COLO829 (cell line): ENCODE measurements at regions not wholly inside any gene's neighbourhood (a gene's known extent, or its start where the extent isn't known, plus 50 kb on each side); places are given as distances from the start of the nearest gene placed in this dataset.

Source experiments
- DNase-seq: peaks from one replicate; pipeline ENCODE4 v3.0.0; 2012; ENCODE audit warnings: low spot score

- no peak for DNase-seq
Observed at GRCh38 chr1:54497338-54497737, 50.7 kb upstream of the ACOT11 start.

GRCh38 chr1:54495954-54496353 is 52.1 kb upstream of the ACOT11 start:
- no peak for DNase-seq

- no peak for DNase-seq
Observed at GRCh38 chr1:54493608-54494007, 54.4 kb upstream of the ACOT11 start.

DNA sequence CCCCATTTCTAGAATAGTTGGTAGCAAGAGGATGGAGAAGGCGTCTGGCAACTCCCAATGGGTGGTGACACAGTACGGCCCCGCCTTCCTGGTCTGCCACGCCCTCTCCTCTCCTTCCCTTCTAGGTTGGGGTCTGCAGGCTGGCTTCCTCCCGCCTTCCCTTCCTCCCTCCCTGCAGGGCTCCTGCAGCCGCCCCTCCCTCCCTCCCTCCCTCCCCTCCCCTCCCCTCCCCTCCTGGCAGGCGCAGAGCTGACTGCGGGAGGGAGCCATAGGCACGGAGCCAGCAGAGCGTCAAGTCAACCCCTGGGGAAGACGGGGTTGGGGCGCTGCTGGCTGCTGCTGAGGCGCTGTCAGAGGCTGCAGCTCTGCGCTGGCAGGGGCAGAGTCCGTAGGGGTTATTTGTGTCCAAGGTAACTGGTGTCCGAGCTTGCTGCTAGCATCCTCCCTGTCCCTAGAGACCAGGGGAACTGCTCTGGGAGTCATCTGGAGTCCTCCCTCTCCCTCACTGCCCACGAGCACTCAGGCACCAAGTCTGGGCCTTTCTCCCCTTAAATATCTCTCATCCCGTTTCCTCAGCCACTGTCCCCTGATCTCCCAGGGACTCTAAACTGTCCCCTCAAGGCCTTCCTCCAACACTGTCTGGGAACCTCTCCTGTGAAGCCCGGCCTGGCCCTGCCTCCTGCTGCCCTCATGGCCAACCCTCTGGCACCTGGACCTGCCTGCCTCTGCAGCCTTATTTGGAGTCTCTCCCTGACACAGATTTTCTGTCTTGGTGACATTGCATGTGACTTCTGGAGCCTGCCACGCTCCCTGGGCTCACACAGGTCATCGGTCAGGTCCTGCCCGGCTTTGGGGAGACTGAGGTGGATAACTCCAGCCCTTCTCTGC is 57.4 kb upstream of the ACOT11 start:
- no peak for DNase-seq

GRCh38 chr1:54489627-54490250 is 58.3 kb upstream of the ACOT11 start:
- no peak for DNase-seq

DNA sequence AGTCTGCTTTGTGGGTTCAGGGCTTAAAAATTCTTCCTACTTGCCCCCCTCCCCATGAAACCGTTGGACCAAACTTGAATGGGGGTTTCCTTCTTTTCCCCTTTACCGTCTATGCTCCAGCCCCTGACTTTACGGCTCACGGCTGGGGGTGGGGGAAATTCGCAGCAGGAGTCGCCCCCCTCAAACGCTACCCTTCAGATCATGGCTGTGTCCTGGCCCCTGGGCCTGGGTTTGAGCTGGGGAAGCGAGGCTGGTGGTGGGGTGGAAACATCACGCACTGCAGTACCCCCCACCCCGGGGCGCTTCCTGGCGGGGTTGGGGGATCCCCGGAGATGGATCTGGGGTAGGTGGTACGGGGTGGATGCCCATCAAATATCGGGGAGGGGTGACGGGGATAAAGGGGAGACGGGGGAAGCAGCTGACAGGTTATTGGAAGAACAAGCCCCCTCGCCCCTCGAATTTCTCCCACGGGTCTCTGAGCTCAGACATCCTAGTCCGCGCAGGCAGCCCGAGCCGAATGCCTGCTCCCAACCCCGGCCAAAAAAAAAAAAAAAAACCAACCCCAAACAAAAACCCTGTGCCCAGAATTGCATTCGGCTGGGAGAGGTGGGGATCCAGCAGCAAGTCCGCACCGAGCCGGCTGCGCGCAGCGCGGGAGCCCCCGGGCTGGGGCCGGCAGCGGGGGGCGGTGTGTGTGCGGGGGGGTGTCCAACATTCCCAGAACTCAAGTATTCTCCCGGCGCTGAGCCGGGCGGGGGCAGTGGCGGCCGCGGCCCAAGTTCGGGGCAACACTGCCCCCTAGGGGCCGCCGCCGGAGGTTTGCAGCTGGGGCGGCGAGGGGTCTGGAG is 59.0 kb upstream of the ACOT11 start:
- peak; percentile 84 for DNase-seq

GRCh38 chr1:54488065-54488750 is 59.8 kb upstream of the ACOT11 start:
- DNase-seq: peak; percentile 86

- DNase-seq: no peak
Observed at GRCh38 chr1:54487571-54488050, 60.4 kb upstream of the ACOT11 start.

DNA sequence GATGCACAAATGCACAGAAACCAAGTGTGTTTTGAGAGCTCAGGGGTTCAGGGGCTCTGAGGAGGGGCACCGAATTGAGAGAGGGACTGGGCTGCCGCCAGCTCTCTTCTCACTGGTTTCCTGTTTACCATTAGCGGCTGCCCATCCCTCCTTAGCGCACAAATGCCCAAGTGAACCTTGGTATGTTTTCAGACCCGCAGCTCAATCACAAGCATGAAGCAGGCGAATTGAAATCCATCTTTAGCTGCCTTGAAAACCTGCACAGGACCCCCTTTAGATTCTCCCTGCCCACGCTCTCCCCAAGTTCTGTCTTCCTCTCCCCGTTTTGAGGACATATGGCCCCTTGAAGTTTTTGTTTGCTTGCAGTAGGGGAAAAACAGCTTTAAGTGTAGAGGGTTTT is 61.1 kb upstream of the ACOT11 start:
- DNase-seq: no peak

DNA sequence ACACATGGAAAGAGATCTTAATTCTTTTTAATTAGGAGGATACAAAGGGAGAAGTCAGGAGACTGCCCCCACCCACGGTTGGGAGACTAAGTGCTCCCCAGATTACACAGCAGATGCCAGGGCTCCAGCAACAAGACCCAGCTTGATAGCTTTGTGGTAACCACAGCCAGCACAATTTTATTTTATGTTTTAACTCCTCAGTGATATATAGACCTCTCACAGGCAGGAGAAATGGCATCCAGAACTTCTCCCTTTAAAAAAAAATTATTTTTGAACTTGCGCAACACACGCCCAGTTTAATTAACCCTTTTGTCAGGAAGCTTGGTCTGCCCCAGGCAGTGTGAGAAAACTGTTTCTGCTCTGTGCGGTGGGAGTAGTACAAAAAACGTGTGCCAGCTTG is 62.6 kb upstream of the ACOT11 start:
- no peak for DNase-seq

DNA sequence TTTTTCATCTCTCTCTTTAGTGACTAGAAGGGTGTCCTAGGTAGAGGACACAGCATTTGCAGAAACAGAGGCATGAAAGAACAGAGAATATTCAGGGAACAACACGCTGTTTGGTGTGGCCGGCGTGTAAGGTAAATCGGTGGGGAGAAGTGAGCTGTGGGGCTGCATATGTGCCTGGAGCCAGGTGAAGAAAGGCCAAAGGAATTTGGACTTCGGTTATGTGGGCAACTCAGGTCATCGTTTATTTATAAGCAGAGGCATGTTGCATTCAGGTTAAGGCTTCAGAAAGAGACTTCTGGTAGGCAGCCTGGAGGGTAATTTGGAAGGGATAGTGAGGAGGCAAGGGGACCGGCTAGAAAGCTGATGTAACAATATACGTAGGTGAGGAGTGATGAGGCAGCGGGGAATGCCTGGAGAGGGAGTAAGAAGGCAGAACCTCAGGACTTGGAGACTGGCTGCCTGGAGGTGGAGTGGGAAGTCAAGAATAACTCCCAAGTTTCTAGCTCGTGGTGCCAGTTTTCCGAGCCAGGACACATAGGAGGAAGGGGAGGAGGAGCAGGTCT is 64.1 kb upstream of the ACOT11 start:
- DNase-seq: no peak

DNA sequence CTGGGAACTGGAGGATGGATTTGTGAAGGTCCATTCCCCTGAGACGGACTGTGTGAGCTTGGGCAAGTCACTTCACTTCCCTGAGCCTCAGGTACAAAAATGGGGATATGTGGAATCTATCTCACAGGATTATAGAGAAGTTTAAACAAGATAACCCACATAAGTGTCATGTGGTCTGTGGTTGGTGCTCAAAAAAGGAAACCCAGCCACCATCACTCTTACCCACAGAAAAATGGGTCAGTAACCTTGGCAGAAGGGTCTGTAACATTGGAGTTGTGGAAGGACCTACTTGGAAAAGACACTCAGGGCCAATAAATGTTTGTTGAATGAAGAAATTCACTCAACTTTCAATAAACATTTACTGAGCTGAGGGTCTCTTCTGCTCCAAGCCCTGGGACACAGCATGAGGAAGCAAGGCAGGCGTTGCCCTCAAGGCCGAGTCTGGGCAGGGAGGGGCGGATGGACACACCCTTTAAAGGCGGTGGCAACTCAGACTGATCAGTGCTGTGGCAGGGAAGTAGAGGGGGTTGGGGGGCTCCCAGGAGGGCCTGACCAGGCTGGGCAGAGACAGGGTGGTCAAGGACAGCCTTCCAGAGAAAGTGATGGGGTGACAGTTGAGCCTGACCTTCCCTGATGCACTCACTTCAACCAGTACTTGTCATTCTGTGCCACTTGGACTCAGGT is 66.7 kb upstream of the ACOT11 start:
- DNase-seq: no peak

DNA sequence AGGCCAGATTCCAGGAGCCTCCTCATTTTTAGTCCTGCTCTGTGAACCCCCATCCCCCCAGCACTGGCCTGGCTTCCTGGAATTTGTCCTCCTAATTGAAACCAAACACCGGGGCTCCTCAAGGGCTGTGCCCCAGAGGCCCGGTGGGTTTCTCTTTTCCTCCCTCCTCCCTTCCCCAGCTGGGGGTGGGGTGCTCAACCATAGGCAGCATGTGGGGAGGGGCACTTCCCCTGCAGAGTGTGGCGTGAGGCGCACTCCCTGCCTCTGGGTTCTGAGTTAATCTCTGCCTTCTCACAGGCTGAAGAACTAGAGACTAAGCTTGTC is 67.5 kb upstream of the ACOT11 start:
- DNase-seq: no peak

GRCh38 chr1:54479841-54480524 is 68.0 kb upstream of the ACOT11 start:
- DNase-seq: no peak

DNA sequence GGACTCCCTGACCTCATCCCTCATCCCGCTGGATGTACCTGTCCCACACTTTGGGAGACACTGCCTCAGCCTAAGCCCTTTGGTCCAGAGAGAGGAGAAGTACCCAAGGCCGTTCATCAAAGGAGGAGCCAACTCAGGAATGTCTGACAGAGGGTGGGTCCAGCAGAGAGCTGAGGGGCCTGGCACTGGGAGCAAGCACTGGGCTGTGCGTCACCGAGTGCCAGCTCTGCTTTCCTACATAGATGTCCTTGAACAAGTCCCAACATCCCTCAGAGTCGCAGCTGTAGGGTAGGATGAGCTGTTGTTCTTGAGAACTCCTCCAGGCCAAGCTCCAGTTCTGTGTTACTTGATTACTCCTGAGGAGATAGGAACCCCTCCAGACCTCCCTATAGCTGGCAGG is 68.8 kb upstream of the ACOT11 start:
- no peak for DNase-seq

DNA sequence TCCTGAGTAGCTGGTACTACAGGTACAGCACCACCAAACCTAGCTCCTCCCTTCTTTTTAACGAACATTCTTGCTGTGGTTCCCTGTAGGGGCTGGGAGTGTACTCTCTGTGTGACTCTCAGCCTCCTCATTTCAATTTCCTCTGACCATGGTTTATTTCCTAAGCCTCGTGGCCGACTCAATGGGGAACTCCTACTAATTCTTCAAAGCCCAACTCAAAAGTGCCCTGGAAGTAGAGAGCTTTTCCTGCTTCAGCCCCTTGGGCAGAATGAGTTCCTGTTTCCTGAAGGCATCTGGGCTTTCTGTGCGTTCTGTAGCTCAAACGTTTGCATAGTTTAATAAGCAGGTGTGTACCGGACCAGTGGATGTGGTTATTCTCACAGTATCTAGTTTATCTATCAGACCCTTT is 70.9 kb upstream of the ACOT11 start:
- DNase-seq: no peak

GRCh38 chr1:54476530-54477109 is 70.4 kb upstream of the SSBP3 start:
- no peak for DNase-seq

- DNase-seq: no peak
Observed at GRCh38 chr1:54475946-54476516, 69.8 kb upstream of the SSBP3 start.

GRCh38 chr1:54475357-54475881 is 69.2 kb upstream of the SSBP3 start:
- no peak for DNase-seq
